ENCODE measurements at regions not wholly inside any gene's neighbourhood (a gene's known extent, or its start where the extent isn't known, plus 50 kb on each side); places are given as distances from the start of the nearest gene placed in this dataset.

DNA sequence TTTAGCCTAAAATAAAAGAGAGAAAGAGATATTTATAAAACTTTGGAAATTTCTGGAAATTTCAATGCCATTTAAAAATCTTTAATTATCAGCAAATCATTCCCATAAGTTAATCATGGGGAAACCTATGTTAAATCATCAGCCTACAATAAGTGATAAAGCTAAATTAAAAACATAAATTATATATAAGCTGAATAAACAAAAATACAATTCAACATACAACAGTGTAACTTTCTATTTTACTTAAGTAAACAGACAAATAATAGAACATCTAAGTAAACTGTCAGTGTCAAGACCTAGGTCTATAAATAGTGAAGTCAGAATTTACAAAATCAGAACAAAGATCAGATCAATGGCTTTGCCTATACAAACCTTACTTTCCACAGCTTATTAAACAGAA, 57.5 kb downstream of the EPRS1 start:
- TF ChIP-seq, protein P1, sequence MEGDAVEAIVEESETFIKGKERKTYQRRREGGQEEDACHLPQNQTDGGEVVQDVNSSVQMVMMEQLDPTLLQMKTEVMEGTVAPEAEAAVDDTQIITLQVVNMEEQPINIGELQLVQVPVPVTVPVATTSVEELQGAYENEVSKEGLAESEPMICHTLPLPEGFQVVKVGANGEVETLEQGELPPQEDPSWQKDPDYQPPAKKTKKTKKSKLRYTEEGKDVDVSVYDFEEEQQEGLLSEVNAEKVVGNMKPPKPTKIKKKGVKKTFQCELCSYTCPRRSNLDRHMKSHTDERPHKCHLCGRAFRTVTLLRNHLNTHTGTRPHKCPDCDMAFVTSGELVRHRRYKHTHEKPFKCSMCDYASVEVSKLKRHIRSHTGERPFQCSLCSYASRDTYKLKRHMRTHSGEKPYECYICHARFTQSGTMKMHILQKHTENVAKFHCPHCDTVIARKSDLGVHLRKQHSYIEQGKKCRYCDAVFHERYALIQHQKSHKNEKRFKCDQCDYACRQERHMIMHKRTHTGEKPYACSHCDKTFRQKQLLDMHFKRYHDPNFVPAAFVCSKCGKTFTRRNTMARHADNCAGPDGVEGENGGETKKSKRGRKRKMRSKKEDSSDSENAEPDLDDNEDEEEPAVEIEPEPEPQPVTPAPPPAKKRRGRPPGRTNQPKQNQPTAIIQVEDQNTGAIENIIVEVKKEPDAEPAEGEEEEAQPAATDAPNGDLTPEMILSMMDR (IDR thresholded peaks at IDR 0.05; ENCODE audit: insufficient read depth, low read depth, low read length): no peak
- no peak for TF ChIP-seq EZH2 (IDR thresholded peaks at IDR 0.05; ENCODE audit: insufficient read depth, low read length)

Data from astrocyte (in vitro differentiated cells and primary cell).